Fibroblast of the aortic adventitia (primary cell): ENCODE measurements at regions not wholly inside any gene's neighbourhood (a gene's known extent, or its start where the extent isn't known, plus 50 kb on each side); places are given as distances from the start of the nearest gene placed in this dataset.

Experiments used
- DNase-seq: peaks from one replicate; pipeline ENCODE4 v3.0.0-alpha.2; 2010; ENCODE audit warnings: low read depth
- H3K4me3 ChIP-seq: 2 replicates; pipeline ENCODE4 v1.5.1; 2011; ENCODE audit warnings: low read depth, mild to moderate bottlenecking, control low read depth, low read length, moderate library complexity
- CTCF ChIP-seq: IDR thresholded peaks from 2 replicates; pipeline ENCODE4 v1.5.1; 2011; ENCODE audit warnings: mild to moderate bottlenecking, low read length, control low read depth, inconsistent platforms; ENCODE audit not compliant: insufficient read depth

- H3K4me3 ChIP-seq = no peak overlapping the region
- no peak for TF ChIP-seq CTCF
These were observed 218.5 kb downstream of the SEC14L1 start for GRCh38 chr17:77359236-77359635.

GRCh38 chr17:77361986-77362620, 221.3 kb downstream of the SEC14L1 start:
- TF ChIP-seq CTCF = no peak
- no peak for DNase-seq
- H3K4me3 ChIP-seq = no peak overlapping the region

More at GRCh38 chr17:77359236-77359635, 218.5 kb downstream of the SEC14L1 start:
- DNase-seq = no peak

GRCh38 chr17:77363821-77364361, 223.1 kb downstream of the SEC14L1 start:
- no peak for DNase-seq

GRCh38 chr17:77364381-77364911, 223.7 kb downstream of the SEC14L1 start:
- DNase-seq = no peak
- H3K4me3 ChIP-seq = no peak overlapping the region
- no peak for TF ChIP-seq CTCF

More at GRCh38 chr17:77363821-77364361, 223.1 kb downstream of the SEC14L1 start:
- H3K4me3 ChIP-seq = no peak overlapping the region
- TF ChIP-seq CTCF = no peak

- TF ChIP-seq CTCF = no peak
- no peak for DNase-seq
- H3K4me3 ChIP-seq = no peak overlapping the region
These were observed 224.3 kb downstream of the SEC14L1 start for GRCh38 chr17:77364941-77365583.

GRCh38 chr17:77365584-77366186, 224.9 kb downstream of the SEC14L1 start:
- DNase-seq = peak; percentile 84

More at GRCh38 chr17:77365584-77366186, 224.9 kb downstream of the SEC14L1 start:
- H3K4me3 ChIP-seq = no peak overlapping the region
- TF ChIP-seq CTCF = no peak
